ENCODE measurements at regions not wholly inside any gene's neighbourhood (a gene's known extent, or its start where the extent isn't known, plus 50 kb on each side); places are given as distances from the start of the nearest gene placed in this dataset.
"Not testable (repeated sequence)": the region's sequence is repeated elsewhere in the genome, so short reads cannot be mapped to it uniquely, and the experiment has no call there.

GRCh38 chr18:41059126-41059415 is 896.0 kb upstream of the PIK3C3 start:
- no peaks in the 10 kb centered on the region for H4K20me1 ChIP-seq (ENCODE audit: low read length)
- H3K27me3 ChIP-seq (ENCODE audit: low read length), result no peaks in the 10 kb centered on the region
- H3K4me1 ChIP-seq (ENCODE audit: insufficient read depth, low read length), result no peaks in the 10 kb centered on the region
- H3K36me3 ChIP-seq (ENCODE audit: low read depth, low read length), result no peaks in the 10 kb centered on the region
- H3K9me3 ChIP-seq (ENCODE audit: low read length), result no peaks in the 10 kb centered on the region
- H3K79me2 ChIP-seq (ENCODE audit: low read length), result no peaks in the 10 kb centered on the region
- ChIA-PET CTCF (no interaction called here), POLR2A (ENCODE audit: unreplicated experiment) (no interaction called here)
- no peak overlapping the region for H2AFZ ChIP-seq (ENCODE audit: low read length)
- H3K4me2 ChIP-seq (ENCODE audit: low read length), result no peak overlapping the region
- H3K9me2 ChIP-seq (replicated peaks; ENCODE audit: low read length), result no peaks in the 10 kb centered on the region
- no peaks in the 10 kb centered on the region for H3F3A ChIP-seq (ENCODE audit: low read length, unreplicated experiment)
- no peak for TF ChIP-seq EZH2 (IDR thresholded peaks at IDR 0.05; ENCODE audit: low read length, unreplicated experiment)
- TF ChIP-seq CTCF (conservative IDR thresholded peaks at IDR 0.05; ENCODE audit: low read depth, low read length), result no peak
- no peak for TF ChIP-seq EZH2phosphoT487 (IDR thresholded peaks at IDR 0.05; ENCODE audit: borderline replicate concordance, low read length)
- H3K27ac ChIP-seq (ENCODE audit: low read length), result no peak overlapping the region
- ATAC-seq, result no peak
- H3K9ac ChIP-seq (ENCODE audit: low read length), result no peak overlapping the region
- no peak for DNase-seq
- H3K4me3 ChIP-seq (ENCODE audit: low read length), result no peak overlapping the region
- intact Hi-C loops (cut with micrococcal nuclease), result no loop called here
- no TSS peak for BruUV-seq (replicated peaks)

- no peak overlapping the region for H3K4me2 ChIP-seq (ENCODE audit: low read length)
- TF ChIP-seq CTCF (conservative IDR thresholded peaks at IDR 0.05; ENCODE audit: low read depth, low read length), result no peak
- TF ChIP-seq EZH2 (IDR thresholded peaks at IDR 0.05; ENCODE audit: low read length, unreplicated experiment), result no peak
- TF ChIP-seq EZH2phosphoT487 (IDR thresholded peaks at IDR 0.05; ENCODE audit: borderline replicate concordance, low read length), result no peak
- POLR2A ChIA-PET (ENCODE audit: unreplicated experiment), result no interaction called here
- no peaks in the 10 kb centered on the region for H3K79me2 ChIP-seq (ENCODE audit: low read length)
- no peaks in the 10 kb centered on the region for H3K9me2 ChIP-seq (replicated peaks; ENCODE audit: low read length)
- ATAC-seq (no peak), DNase-seq (no peak)
- no peaks in the 10 kb centered on the region for H3K36me3 ChIP-seq (ENCODE audit: low read depth, low read length)
- H4K20me1 ChIP-seq (ENCODE audit: low read length), result no peaks in the 10 kb centered on the region
- no peak overlapping the region for H2AFZ ChIP-seq (ENCODE audit: low read length)
- H3F3A ChIP-seq (ENCODE audit: low read length, unreplicated experiment), result no peaks in the 10 kb centered on the region
- no peak overlapping the region for H3K9ac ChIP-seq (ENCODE audit: low read length)
- H3K9me3 ChIP-seq (ENCODE audit: low read length), result no peaks in the 10 kb centered on the region
- H3K27ac ChIP-seq (ENCODE audit: low read length), result no peak overlapping the region
- intact Hi-C loops (cut with micrococcal nuclease), result no loop called here
- no peaks in the 10 kb centered on the region for H3K27me3 ChIP-seq (ENCODE audit: low read length)
- no peak overlapping the region for H3K4me3 ChIP-seq (ENCODE audit: low read length)
- no TSS peak for BruUV-seq (replicated peaks)
- H3K4me1 ChIP-seq (ENCODE audit: insufficient read depth, low read length), result no peaks in the 10 kb centered on the region
- CTCF ChIA-PET, result no interaction called here
These were observed 896.5 kb upstream of the PIK3C3 start for GRCh38 chr18:41058351-41059125.

- Histone ChIP-seq H3K79me2 (ENCODE audit: low read length) (no peaks in the 10 kb centered on the region), H3K4me2 (ENCODE audit: low read length) (no peak overlapping the region), H4K20me1 (ENCODE audit: low read length) (no peaks in the 10 kb centered on the region), H3K9ac (ENCODE audit: low read length) (no peak overlapping the region), H3K4me3 (ENCODE audit: low read length) (no peak overlapping the region), H3K27ac (ENCODE audit: low read length) (no peak overlapping the region), H3K9me2 (replicated peaks; ENCODE audit: low read length) (no peaks in the 10 kb centered on the region), H3F3A (ENCODE audit: low read length, unreplicated experiment) (no peaks in the 10 kb centered on the region), H2AFZ (ENCODE audit: low read length) (no peak overlapping the region), H3K27me3 (ENCODE audit: low read length) (no peaks in the 10 kb centered on the region), H3K9me3 (ENCODE audit: low read length) (no peaks in the 10 kb centered on the region), H3K4me1 (ENCODE audit: insufficient read depth, low read length) (no peaks in the 10 kb centered on the region), H3K36me3 (ENCODE audit: low read depth, low read length) (no peaks in the 10 kb centered on the region)
- DNase-seq, result no peak
- intact Hi-C loops (cut with micrococcal nuclease), result no loop called here
- no peak for TF ChIP-seq EZH2 (IDR thresholded peaks at IDR 0.05; ENCODE audit: low read length, unreplicated experiment)
- TF ChIP-seq CTCF (conservative IDR thresholded peaks at IDR 0.05; ENCODE audit: low read depth, low read length), result no peak
- TF ChIP-seq EZH2phosphoT487 (IDR thresholded peaks at IDR 0.05; ENCODE audit: borderline replicate concordance, low read length), result no peak
- ChIA-PET CTCF (no interaction called here), POLR2A (ENCODE audit: unreplicated experiment) (no interaction called here)
- no peak for ATAC-seq
- BruUV-seq (replicated peaks), result no TSS peak
These were observed 902.4 kb upstream of the PIK3C3 start for GRCh38 chr18:41052625-41053024.

- H3K4me1 ChIP-seq (ENCODE audit: insufficient read depth, low read length); H3K4me3 ChIP-seq (ENCODE audit: low read length); H3K9ac ChIP-seq (ENCODE audit: low read length); DNase-seq; H3K27ac ChIP-seq (ENCODE audit: low read length); H4K20me1 ChIP-seq (ENCODE audit: low read length); H3K9me2 ChIP-seq (replicated peaks; ENCODE audit: low read length); POLR2A ChIA-PET (ENCODE audit: unreplicated experiment); H3K4me2 ChIP-seq (ENCODE audit: low read length); intact Hi-C loops (cut with micrococcal nuclease); CTCF ChIA-PET; H3K27me3 ChIP-seq (ENCODE audit: low read length); ATAC-seq; H3F3A ChIP-seq (ENCODE audit: low read length, unreplicated experiment); H3K9me3 ChIP-seq (ENCODE audit: low read length); BruUV-seq (replicated peaks); H2AFZ ChIP-seq (ENCODE audit: low read length); H3K36me3 ChIP-seq (ENCODE audit: low read depth, low read length); H3K79me2 ChIP-seq (ENCODE audit: low read length): not testable (repeated sequence)
These were observed 908.8 kb upstream of the PIK3C3 start for GRCh38 chr18:41046250-41046649.
